H1 (cell line): ENCODE measurements at regions not wholly inside any gene's neighbourhood (a gene's known extent, or its start where the extent isn't known, plus 50 kb on each side); places are given as distances from the start of the nearest gene placed in this dataset.

Source experiments
- CTCF ChIA-PET: fragments of 300-600 bp; sonication (Branson Sonifier 250); formaldehyde crosslinking; loops from one replicate; lab custom pipeline; 2021; ENCODE audit not compliant: partially characterized antibody; lab: Charles Lee
- POLR2A ChIA-PET: fragments of 300-600 bp; sonication (Branson Sonifier 250); formaldehyde crosslinking; loops from one replicate; lab custom pipeline; 2021; ENCODE audit warnings: inconsistent platforms; ENCODE audit not compliant: partially characterized antibody; lab: Charles Lee
- DNase-seq, 2 experiments: peaks; one replicate each; pipeline versions ENCODE4 v3.0.0 to v3.0.0-alpha.2; 2010 to 2022; ENCODE audit warnings: low spot score in 2 of 2, low read depth in 1 of 2, mixed read lengths in 1 of 2
- FAIRE-seq: peaks from 2 replicates; lab custom pipeline; 2011; peaks lifted over from hg19 to GRCh38; lab: Jason Lieb, UNC
- H2AFZ ChIP-seq: 2 replicates; pipeline ENCODE4 v1.8.1; 2012; ENCODE audit warnings: low read length, inconsistent platforms
- H2AK5ac ChIP-seq: 2 replicates; pipeline ENCODE4 v1.6.1; 2013; ENCODE audit warnings: low read depth, low read length
- H2BK120ac ChIP-seq: replicated peaks from 2 replicates; pipeline ENCODE3; 2013; ENCODE audit warnings: low read depth, low read length, inconsistent platforms
- H2BK12ac ChIP-seq: 2 replicates; pipeline ENCODE4 v1.6.1; 2013; ENCODE audit warnings: low read depth, low read length
- H2BK15ac ChIP-seq: 2 replicates; pipeline ENCODE4 v1.6.1; 2013; ENCODE audit warnings: low read length
- H2BK20ac ChIP-seq: 2 replicates; pipeline ENCODE4 v1.6.1; 2013; ENCODE audit warnings: low read length
- H2BK5ac ChIP-seq: 2 replicates; pipeline ENCODE4 v1.6.1; 2013; ENCODE audit warnings: low read depth, low read length
- H3K14ac ChIP-seq: 2 replicates; pipeline ENCODE4 v1.6.1; 2013; ENCODE audit warnings: inconsistent platforms; ENCODE audit not compliant: insufficient read length
- H3K18ac ChIP-seq: 2 replicates; pipeline ENCODE4 v1.6.1; 2013; ENCODE audit warnings: low read length; ENCODE audit errors: extremely low read depth
- H3K23ac ChIP-seq: 2 replicates; pipeline ENCODE4 v1.6.1; 2013; ENCODE audit warnings: inconsistent platforms; ENCODE audit not compliant: insufficient read length
- H3K23me2 ChIP-seq: 2 replicates; pipeline ENCODE4 v1.6.1; 2013; ENCODE audit warnings: low read depth, low read length
- H3K27ac ChIP-seq: 2 replicates; pipeline ENCODE4 v1.6.1; 2011; ENCODE audit warnings: low read depth, low read length, inconsistent platforms
- H3K27me3 ChIP-seq, 4 experiments: replicated peaks in 1 of 4; 1 replicate in 1 of 4; 2 replicates in 3 of 4; pipeline versions ENCODE4 v1.6.1 to v1.8.1; 2011 to 2013; ENCODE audit warnings: low read length in 3 of 4, mild to moderate bottlenecking in 3 of 4, inconsistent platforms in 2 of 4, mixed read lengths in 2 of 4, moderate library complexity in 1 of 4; ENCODE audit not compliant: control insufficient read depth in 3 of 4, insufficient read depth in 3 of 4; ENCODE audit errors: extremely low read depth in 1 of 4
- H3K36me3 ChIP-seq, 4 experiments: 2 replicates each; pipeline versions ENCODE4 v1.6.1 to v1.8.1; 2011 to 2013; ENCODE audit warnings: mild to moderate bottlenecking in 4 of 4, low read length in 3 of 4, moderate library complexity in 2 of 4, control low read depth in 1 of 4, inconsistent platforms in 1 of 4; ENCODE audit not compliant: insufficient read depth in 4 of 4, control insufficient read depth in 2 of 4
- H3K4ac ChIP-seq: replicated peaks from 2 replicates; pipeline ENCODE3; 2013; ENCODE audit warnings: low read length, low read depth, mixed read lengths, inconsistent platforms; ENCODE audit not compliant: insufficient read length
- H3K4me1 ChIP-seq, 4 experiments: replicated peaks in 1 of 4; 1 replicate in 1 of 4; 2 replicates in 3 of 4; pipeline versions ENCODE4 v1.6.1 to v1.8.1; 2011 to 2013; ENCODE audit warnings: low read length in 3 of 4, inconsistent platforms in 2 of 4, mixed read lengths in 1 of 4; ENCODE audit not compliant: insufficient read depth in 4 of 4, control insufficient read depth in 3 of 4
- H3K4me2 ChIP-seq, 2 experiments: 2 replicates each; pipeline versions ENCODE4 v1.6.1 to v1.8.1; 2011 to 2013; ENCODE audit warnings: low read depth in 2 of 2, low read length in 2 of 2, control low read depth in 1 of 2, inconsistent platforms in 1 of 2, mild to moderate bottlenecking in 1 of 2; ENCODE audit not compliant: insufficient read depth in 1 of 2
- H3K4me3 ChIP-seq, 4 experiments: fragments of 200-600, 300-600 bp in 1 of 4; sonication (generic), shearing (Covaris generic), sonication (Bioruptor Twin) in 1 of 4; 2 replicates each; pipeline versions ENCODE4 v1.5.1 to v1.8.1; 2011 to 2016; ENCODE audit warnings: low read length in 4 of 4, low read depth in 3 of 4, control low read depth in 2 of 4, inconsistent platforms in 2 of 4, mild to moderate bottlenecking in 2 of 4, mixed read lengths in 1 of 4, moderate library complexity in 1 of 4; ENCODE audit not compliant: insufficient read depth in 2 of 4; ENCODE audit errors: extremely low read depth in 1 of 4
- H3K56ac ChIP-seq: replicated peaks from 2 replicates; pipeline ENCODE3; 2013; ENCODE audit warnings: low read depth, mild to moderate bottlenecking, mixed read lengths, low read length, inconsistent platforms; ENCODE audit not compliant: insufficient read length
- H3K79me1 ChIP-seq: 2 replicates; pipeline ENCODE4 v1.6.1; 2013; ENCODE audit warnings: low read depth, low read length, control low read depth
- H3K79me2 ChIP-seq, 2 experiments: 2 replicates each; pipeline versions ENCODE4 v1.6.1 to v1.8.1; 2012 to 2013; ENCODE audit warnings: low read length in 2 of 2, mild to moderate bottlenecking in 2 of 2, inconsistent platforms in 1 of 2; ENCODE audit not compliant: insufficient read depth in 2 of 2, control insufficient read depth in 1 of 2
- H3K9ac ChIP-seq, 4 experiments: replicated peaks in 1 of 4; 1 replicate in 1 of 4; 2 replicates in 3 of 4; pipeline versions ENCODE4 v1.6.1 to v1.8.1; 2011 to 2013; ENCODE audit warnings: low read depth in 3 of 4, low read length in 3 of 4, control low read depth in 2 of 4, mild to moderate bottlenecking in 2 of 4, moderate library complexity in 2 of 4, inconsistent platforms in 1 of 4; ENCODE audit errors: extremely low read depth in 1 of 4
- H3K9me3 ChIP-seq, 2 experiments: 2 replicates each; pipeline versions ENCODE4 v1.6.1 to v1.8.1; 2012 to 2013; ENCODE audit warnings: mild to moderate bottlenecking in 2 of 2, moderate library complexity in 2 of 2, control low read depth in 1 of 2, inconsistent platforms in 1 of 2, low read depth in 1 of 2, low read length in 1 of 2, mixed read lengths in 1 of 2; ENCODE audit not compliant: insufficient read depth in 2 of 2
- H4K20me1 ChIP-seq, 2 experiments: replicated peaks in 1 of 2; 2 replicates each; pipeline versions ENCODE3 to v1.8.1; 2011 to 2013; ENCODE audit warnings: inconsistent platforms in 2 of 2, low read length in 2 of 2, mild to moderate bottlenecking in 1 of 2; ENCODE audit not compliant: insufficient read depth in 2 of 2, control insufficient read depth in 1 of 2
- H4K5ac ChIP-seq: 2 replicates; pipeline ENCODE4 v1.6.1; 2013; ENCODE audit warnings: low read length, low read depth, mixed read lengths, inconsistent platforms; ENCODE audit not compliant: insufficient read length
- H4K8ac ChIP-seq: 2 replicates; pipeline ENCODE4 v1.8.0; 2013; ENCODE audit warnings: mild to moderate bottlenecking, moderate library complexity, low read length, inconsistent platforms; ENCODE audit not compliant: insufficient read depth; ENCODE audit errors: extremely low read depth
- H4K91ac ChIP-seq: replicated peaks from 2 replicates; pipeline ENCODE3; 2013; ENCODE audit warnings: low read length, mixed read lengths, inconsistent platforms; ENCODE audit not compliant: insufficient read length
- FOSL1 ChIP-seq: IDR thresholded peaks from 2 replicates; pipeline ENCODE4 v1.6.1; 2011; ENCODE audit warnings: mild to moderate bottlenecking, low read depth, low read length, moderate library complexity; ENCODE audit not compliant: insufficient read depth
- HDAC2 ChIP-seq, 2 experiments: fragments of 300-600 bp in 1 of 2; sonication (generic) in 1 of 2; IDR thresholded peaks; 2 replicates each; pipeline ENCODE4 v1.6.1; 2011 to 2012; ENCODE audit warnings: low read depth in 2 of 2, low read length in 2 of 2, mild to moderate bottlenecking in 2 of 2, moderate library complexity in 2 of 2, borderline replicate concordance in 1 of 2, inconsistent platforms in 1 of 2
- MAFK ChIP-seq: IDR thresholded peaks from 2 replicates; pipeline ENCODE4 v1.6.1; 2012; ENCODE audit warnings: low read depth, mild to moderate bottlenecking, improper control_type of control experiment, low read length
- TAF1 ChIP-seq: IDR thresholded peaks from 2 replicates; pipeline ENCODE4 v1.6.1; 2011; ENCODE audit warnings: mild to moderate bottlenecking, low read depth, low read length
- TEAD4 ChIP-seq: IDR thresholded peaks from 2 replicates; pipeline ENCODE4 v1.6.1; 2012; ENCODE audit warnings: low read depth, low read length, inconsistent platforms, mixed read lengths
- WGBS, 2 experiments: shearing (Covaris generic) in 1 of 2; methylation state at CpG; one replicate each; pipeline versions ENCODE4 v1.1.6 to v1.1.7; 2013 to 2015; ENCODE audit warnings: low lambda C conversion rate in 2 of 2, mixed read lengths in 2 of 2, inconsistent platforms in 1 of 2, low coverage in 1 of 2, missing lambda C conversion rate in 1 of 2; ENCODE audit not compliant: insufficient replicate concordance in 2 of 2, insufficient coverage in 1 of 2, insufficient read length in 1 of 2; ENCODE audit errors: extremely low coverage in 1 of 2, missing lambda C conversion rate in 1 of 2; 5-methylcytosine and 5-hydroxymethylcytosine counted together
- TF ChIP-seq, protein P1 (sequence below): IDR thresholded peaks from 2 replicates; pipeline ENCODE4 v1.6.1; 2011; ENCODE audit warnings: low read depth, mild to moderate bottlenecking, low read length; ENCODE audit not compliant: insufficient read depth

DNA sequence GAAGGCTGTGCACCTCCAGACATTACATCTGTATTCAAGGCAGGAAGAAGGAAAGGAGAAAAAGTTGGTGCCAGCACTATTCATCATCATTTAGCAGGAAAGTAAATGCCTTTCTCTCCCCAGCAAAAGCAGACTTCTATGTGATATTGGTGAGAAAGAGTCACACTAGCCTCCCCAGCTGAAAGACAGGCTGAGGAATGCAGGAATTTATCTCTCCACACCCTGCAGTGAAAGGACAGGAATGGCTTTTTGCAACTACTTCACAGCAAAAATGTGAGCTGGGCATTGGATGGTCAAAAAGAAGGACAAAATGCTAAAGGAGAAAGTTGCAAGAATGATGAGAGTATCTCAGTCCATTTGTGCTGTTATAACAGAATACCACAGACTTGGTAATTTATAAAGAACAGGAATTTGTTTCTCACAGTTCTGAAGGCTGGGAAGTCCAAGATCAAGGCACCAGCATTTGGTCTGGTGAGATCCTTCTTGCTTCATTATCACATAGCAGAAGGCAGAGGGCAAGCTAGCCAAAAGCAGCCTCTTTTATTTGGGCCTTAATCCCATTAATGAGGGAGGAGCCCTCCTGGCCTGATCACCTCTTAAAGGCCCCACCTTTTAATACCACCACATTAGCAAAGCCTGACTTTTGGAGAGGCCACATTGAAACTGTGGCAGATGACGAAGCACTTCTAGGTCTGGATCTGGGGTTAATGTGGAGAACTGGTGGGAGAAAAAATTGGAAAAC is 388.1 kb upstream of the SLC14A2 start:
- H2BK120ac ChIP-seq = no peak overlapping the region
- H3K9ac ChIP-seq = no peak overlapping the region
- no peaks in the 10 kb centered on the region for H3K4me1 ChIP-seq
- TF ChIP-seq, protein P1, sequence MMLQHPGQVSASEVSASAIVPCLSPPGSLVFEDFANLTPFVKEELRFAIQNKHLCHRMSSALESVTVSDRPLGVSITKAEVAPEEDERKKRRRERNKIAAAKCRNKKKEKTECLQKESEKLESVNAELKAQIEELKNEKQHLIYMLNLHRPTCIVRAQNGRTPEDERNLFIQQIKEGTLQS = no peak
- TF ChIP-seq TEAD4 (peak; percentile 55), HDAC2 (IDR thresholded peaks at IDR 0.05; ENCODE audit: borderline replicate concordance in 1 of 2, low read depth in 2 of 2, low read length in 2 of 2) (no peak), TAF1 (no peak), MAFK (no peak), FOSL1 (no peak)
- H3K36me3 ChIP-seq = no peaks in the 10 kb centered on the region
- no peak overlapping the region for H2BK12ac ChIP-seq
- no peak overlapping the region for H4K5ac ChIP-seq
- H3K4me3 ChIP-seq = no peak overlapping the region
- no peak overlapping the region for H3K4ac ChIP-seq
- H3K79me2 ChIP-seq = no peaks in the 10 kb centered on the region
- H2BK15ac ChIP-seq = no peak overlapping the region
- H3K27ac ChIP-seq = no peak overlapping the region
- H3K79me1 ChIP-seq = no peaks in the 10 kb centered on the region
- H3K23ac ChIP-seq = no peak overlapping the region
- no peak overlapping the region for H3K56ac ChIP-seq
- no peak overlapping the region for H3K14ac ChIP-seq
- H2AK5ac ChIP-seq = no peak overlapping the region
- H2BK20ac ChIP-seq = no peak overlapping the region
- no peaks in the 10 kb centered on the region for H3K23me2 ChIP-seq
- FAIRE-seq (no peak), DNase-seq (no peak)
- no peak overlapping the region for H2BK5ac ChIP-seq
- H2AFZ ChIP-seq = no peak overlapping the region
- no peak overlapping the region for H4K91ac ChIP-seq
- ChIA-PET CTCF (interaction anchor here (0.9 to 4.8 kb wide), 2 partner anchors 15 to 157 kb away, joined by 3 to 28 read pairs; no protein-coding TSS in a partner anchor), POLR2A (no interaction called here)
- H3K27me3 ChIP-seq = no peaks in the 10 kb centered on the region
- no peak overlapping the region for H3K4me2 ChIP-seq
- H4K8ac ChIP-seq = no peak overlapping the region
- H4K20me1 ChIP-seq = no peaks in the 10 kb centered on the region
- no peak overlapping the region for H3K18ac ChIP-seq
- H3K9me3 ChIP-seq = no peaks in the 10 kb centered on the region
- WGBS, 2 experiments = 95% methylated on average over 1 of the region's 1 CpG; no CpG with 5 or more reads in 1 of the 2 experiments
